ENCODE measurements at regions not wholly inside any gene's neighbourhood (a gene's known extent, or its start where the extent isn't known, plus 50 kb on each side); places are given as distances from the start of the nearest gene placed in this dataset.

GRCh38 chr6:19983374-19983773 lies 146.2 kb downstream of the ID4 start:
- ChIA-PET POLR2A (no interaction called here), CTCF (no interaction called here)
- Mint-ChIP-seq H3K4me1 (ENCODE audit: low read depth) (no peaks in the 10 kb centered on the region), H3K4me3 (no peak overlapping the region), H3K9me3 (no peaks in the 10 kb centered on the region), H3K36me3 (no peaks in the 10 kb centered on the region), H3K27ac (no peak overlapping the region), H3K27me3 (peaks cover 4% of the 10 kb centered on the region)
- DNase-seq, result no peak
- intact Hi-C loops (cut with micrococcal nuclease), result no loop called here

- H3K27ac Mint-ChIP-seq, result no peak overlapping the region
- no peaks in the 10 kb centered on the region for H3K9me3 Mint-ChIP-seq
- DNase-seq, result no peak
- intact Hi-C loops (cut with micrococcal nuclease), result no loop called here
- CTCF ChIA-PET, result no interaction called here
- POLR2A ChIA-PET, result interaction anchor here (0.6 kb wide), 1 partner anchor 11 kb away, joined by 4 read pairs; no protein-coding TSS in a partner anchor
- no peak overlapping the region for H3K4me3 Mint-ChIP-seq
- no peaks in the 10 kb centered on the region for H3K4me1 Mint-ChIP-seq (ENCODE audit: low read depth)
- H3K27me3 Mint-ChIP-seq, result peaks cover 4% of the 10 kb centered on the region
- no peaks in the 10 kb centered on the region for H3K36me3 Mint-ChIP-seq
These were observed 149.7 kb downstream of the ID4 start for GRCh38 chr6:19986691-19987438.

- Mint-ChIP-seq H3K27ac (no peak overlapping the region), H3K9me3 (no peaks in the 10 kb centered on the region), H3K4me1 (ENCODE audit: low read depth) (no peaks in the 10 kb centered on the region), H3K27me3 (no peaks in the 10 kb centered on the region), H3K36me3 (no peaks in the 10 kb centered on the region), H3K4me3 (no peak overlapping the region)
- DNase-seq, result no peak
- ChIA-PET CTCF (no interaction called here), POLR2A (no interaction called here)
- intact Hi-C loops (cut with micrococcal nuclease), result no loop called here
These were observed 151.4 kb downstream of the ID4 start for GRCh38 chr6:19988555-19988954.

- H3K4me3 Mint-ChIP-seq, result no peak overlapping the region
- no peaks in the 10 kb centered on the region for H3K4me1 Mint-ChIP-seq (ENCODE audit: low read depth)
- H3K9me3 Mint-ChIP-seq, result no peaks in the 10 kb centered on the region
- intact Hi-C loops (cut with micrococcal nuclease), result no loop called here
- no peaks in the 10 kb centered on the region for H3K36me3 Mint-ChIP-seq
- POLR2A ChIA-PET, result no interaction called here
- CTCF ChIA-PET, result no interaction called here
- no peak overlapping the region for H3K27ac Mint-ChIP-seq
- no peak for DNase-seq
- peaks cover 5% of the 10 kb centered on the region for H3K27me3 Mint-ChIP-seq
These were observed 154.0 kb downstream of the ID4 start for GRCh38 chr6:19991176-19991575.

- Mint-ChIP-seq H3K9me3 (peaks cover 4% of the 10 kb centered on the region), H3K36me3 (no peaks in the 10 kb centered on the region), H3K27ac (no peak overlapping the region), H3K4me1 (ENCODE audit: low read depth) (no peaks in the 10 kb centered on the region), H3K4me3 (no peak overlapping the region), H3K27me3 (peaks cover 5% of the 10 kb centered on the region)
- intact Hi-C loops (cut with micrococcal nuclease), result no loop called here
- ChIA-PET CTCF (no interaction called here), POLR2A (no interaction called here)
- DNase-seq, result no peak
These were observed 157.7 kb downstream of the ID4 start for GRCh38 chr6:19994909-19995308.

GRCh38 chr6:19995575-19996257 lies 158.5 kb downstream of the ID4 start:
- Mint-ChIP-seq H3K36me3 (no peaks in the 10 kb centered on the region), H3K9me3 (peaks cover 5% of the 10 kb centered on the region), H3K27ac (no peak overlapping the region), H3K4me1 (ENCODE audit: low read depth) (no peaks in the 10 kb centered on the region), H3K4me3 (no peak overlapping the region), H3K27me3 (peaks cover 5% of the 10 kb centered on the region)
- ChIA-PET CTCF (no interaction called here), POLR2A (no interaction called here)
- intact Hi-C loops (cut with micrococcal nuclease), result no loop called here
- no peak for DNase-seq

GRCh38 chr6:19997104-19997503 lies 159.9 kb downstream of the ID4 start:
- Mint-ChIP-seq H3K36me3 (no peaks in the 10 kb centered on the region), H3K9me3 (peaks cover 5% of the 10 kb centered on the region), H3K27ac (no peak overlapping the region), H3K4me1 (ENCODE audit: low read depth) (no peaks in the 10 kb centered on the region), H3K4me3 (no peak overlapping the region), H3K27me3 (peaks cover 5% of the 10 kb centered on the region)
- intact Hi-C loops (cut with micrococcal nuclease), result no loop called here
- ChIA-PET CTCF (interaction anchor here (0.9 kb wide), 1 partner anchor 15 kb away, joined by 4 read pairs; no protein-coding TSS in a partner anchor), POLR2A (no interaction called here)
- DNase-seq, result no peak

GRCh38 chr6:19998541-19998940 lies 161.4 kb downstream of the ID4 start:
- intact Hi-C loops (cut with micrococcal nuclease), result no loop called here
- Mint-ChIP-seq H3K27me3 (peaks cover 5% of the 10 kb centered on the region), H3K36me3 (no peaks in the 10 kb centered on the region)

GRCh38 chr6:19999319-20000191 lies 162.4 kb downstream of the ID4 start:
- Mint-ChIP-seq H3K4me1 (ENCODE audit: low read depth) (no peaks in the 10 kb centered on the region), H3K9me3 (peaks cover 5% of the 10 kb centered on the region), H3K27me3 (peaks cover 2% of the 10 kb centered on the region), H3K27ac (no peak overlapping the region), H3K4me3 (no peak overlapping the region), H3K36me3 (no peaks in the 10 kb centered on the region)
- DNase-seq, result peak; percentile 25
- intact Hi-C loops (cut with micrococcal nuclease), result no loop called here
- POLR2A ChIA-PET, result no interaction called here
- CTCF ChIA-PET, result no interaction called here

More at GRCh38 chr6:19998541-19998940, 161.4 kb downstream of the ID4 start:
- Mint-ChIP-seq H3K27ac (no peak overlapping the region), H3K9me3 (peaks cover 5% of the 10 kb centered on the region), H3K4me1 (ENCODE audit: low read depth) (no peaks in the 10 kb centered on the region), H3K4me3 (no peak overlapping the region)
- no peak for DNase-seq
- ChIA-PET CTCF (no interaction called here), POLR2A (no interaction called here)

- Mint-ChIP-seq H3K27me3 (peaks cover 2% of the 10 kb centered on the region), H3K4me3 (no peak overlapping the region), H3K9me3 (peaks cover 5% of the 10 kb centered on the region), H3K36me3 (no peaks in the 10 kb centered on the region), H3K27ac (no peak overlapping the region), H3K4me1 (ENCODE audit: low read depth) (no peaks in the 10 kb centered on the region)
- CTCF ChIA-PET, result no interaction called here
- POLR2A ChIA-PET, result no interaction called here
- intact Hi-C loops (cut with micrococcal nuclease), result no loop called here
- no peak for DNase-seq
These were observed 164.1 kb downstream of the ID4 start for GRCh38 chr6:20001286-20001685.

- Mint-ChIP-seq H3K27me3 (peaks cover 2% of the 10 kb centered on the region), H3K4me3 (no peak overlapping the region), H3K4me1 (ENCODE audit: low read depth) (no peaks in the 10 kb centered on the region), H3K36me3 (no peaks in the 10 kb centered on the region), H3K27ac (no peak overlapping the region), H3K9me3 (no peaks in the 10 kb centered on the region)
- intact Hi-C loops (cut with micrococcal nuclease), result no loop called here
- ChIA-PET CTCF (no interaction called here), POLR2A (no interaction called here)
- DNase-seq, result no peak
These were observed 168.9 kb downstream of the ID4 start for GRCh38 chr6:20006037-20006436.

GRCh38 chr6:20008131-20008530 lies 171.0 kb downstream of the ID4 start:
- no peaks in the 10 kb centered on the region for H3K4me1 Mint-ChIP-seq (ENCODE audit: low read depth)
- H3K27ac Mint-ChIP-seq, result no peak overlapping the region
- peaks cover 2% of the 10 kb centered on the region for H3K27me3 Mint-ChIP-seq
- POLR2A ChIA-PET, result no interaction called here
- CTCF ChIA-PET, result no interaction called here
- DNase-seq, result no peak
- no peak overlapping the region for H3K4me3 Mint-ChIP-seq
- no peaks in the 10 kb centered on the region for H3K36me3 Mint-ChIP-seq
- H3K9me3 Mint-ChIP-seq, result no peaks in the 10 kb centered on the region
- intact Hi-C loops (cut with micrococcal nuclease), result no loop called here

Data from activated CD4-positive, alpha-beta memory T cell treated with anti-CD3 and anti-CD28 coated beads for 36 hours (primary cell).